GM10248 (cell line): ENCODE measurements at regions not wholly inside any gene's neighbourhood (a gene's known extent, or its start where the extent isn't known, plus 50 kb on each side); places are given as distances from the start of the nearest gene placed in this dataset.

ENCODE experiments used
- CTCF ChIA-PET: fragments of 300-600 bp; sonication (Branson Sonifier 250); formaldehyde crosslinking; extraction: SDS; loops from one replicate; lab custom pipeline; 2021; ENCODE audit warnings: antibody characterized with exemption; lab: Yijun Ruan, JAX
- POLR2A ChIA-PET: fragments of 350-650 bp; sonication (Branson Sonifier 250); formaldehyde crosslinking; extraction: SDS; loops from one replicate; lab custom pipeline; 2020; ENCODE audit warnings: antibody characterized with exemption; lab: Yijun Ruan, JAX
- DNase-seq: peaks from one replicate; pipeline ENCODE4 v3.0.0; 2012; ENCODE audit errors: extremely low spot score
- TF ChIP-seq, protein P1 (sequence below): IDR thresholded peaks from 2 replicates; pipeline ENCODE4 v1.5.1; 2012; ENCODE audit warnings: mild to moderate bottlenecking, low read depth; ENCODE audit errors: extremely low read depth, missing control alignments, control extremely low read depth

DNA sequence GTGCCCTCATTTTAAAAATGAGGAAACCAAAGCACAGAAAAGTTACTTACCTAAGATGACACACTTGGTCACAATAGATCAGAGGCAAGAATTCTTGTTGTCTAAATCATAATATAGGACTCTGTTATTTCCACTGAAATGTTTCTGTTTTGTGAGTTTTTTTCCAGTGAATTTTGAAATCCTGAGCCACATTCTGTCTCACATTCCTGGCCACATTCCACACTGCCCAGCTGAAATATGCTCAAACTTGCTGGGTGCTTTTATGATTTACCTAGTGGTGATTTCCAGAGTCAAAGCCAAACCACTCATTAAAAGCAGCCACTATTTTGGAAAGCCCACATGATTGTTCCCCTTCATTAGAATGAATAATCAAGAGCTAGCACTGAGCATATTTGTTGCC lies 82.3 kb upstream of the NPHP3 start:
- ChIA-PET POLR2A (no interaction called here), CTCF (no interaction called here)
- DNase-seq, result no peak
- TF ChIP-seq, protein P1, sequence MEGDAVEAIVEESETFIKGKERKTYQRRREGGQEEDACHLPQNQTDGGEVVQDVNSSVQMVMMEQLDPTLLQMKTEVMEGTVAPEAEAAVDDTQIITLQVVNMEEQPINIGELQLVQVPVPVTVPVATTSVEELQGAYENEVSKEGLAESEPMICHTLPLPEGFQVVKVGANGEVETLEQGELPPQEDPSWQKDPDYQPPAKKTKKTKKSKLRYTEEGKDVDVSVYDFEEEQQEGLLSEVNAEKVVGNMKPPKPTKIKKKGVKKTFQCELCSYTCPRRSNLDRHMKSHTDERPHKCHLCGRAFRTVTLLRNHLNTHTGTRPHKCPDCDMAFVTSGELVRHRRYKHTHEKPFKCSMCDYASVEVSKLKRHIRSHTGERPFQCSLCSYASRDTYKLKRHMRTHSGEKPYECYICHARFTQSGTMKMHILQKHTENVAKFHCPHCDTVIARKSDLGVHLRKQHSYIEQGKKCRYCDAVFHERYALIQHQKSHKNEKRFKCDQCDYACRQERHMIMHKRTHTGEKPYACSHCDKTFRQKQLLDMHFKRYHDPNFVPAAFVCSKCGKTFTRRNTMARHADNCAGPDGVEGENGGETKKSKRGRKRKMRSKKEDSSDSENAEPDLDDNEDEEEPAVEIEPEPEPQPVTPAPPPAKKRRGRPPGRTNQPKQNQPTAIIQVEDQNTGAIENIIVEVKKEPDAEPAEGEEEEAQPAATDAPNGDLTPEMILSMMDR, result no peak

DNA sequence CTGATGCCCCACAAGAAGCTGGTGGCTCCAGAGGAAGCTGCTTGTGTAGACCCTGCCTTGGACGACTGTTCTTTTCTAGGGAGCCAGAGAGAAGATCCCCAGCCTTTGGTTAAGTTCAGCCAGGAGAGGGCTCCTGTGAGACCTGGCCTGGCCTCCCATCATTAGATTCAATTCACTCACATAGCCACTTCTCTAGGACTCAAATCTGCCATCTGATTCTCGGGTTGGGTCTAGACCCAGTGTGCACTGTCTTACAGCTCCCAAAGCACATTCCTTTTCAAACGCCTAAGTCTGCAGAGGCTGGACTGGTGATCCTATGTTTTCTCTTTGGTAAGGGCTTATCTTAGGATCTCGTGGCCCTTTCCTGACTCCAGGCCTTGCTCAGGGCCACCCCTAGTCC lies 81.7 kb upstream of the NPHP3 start:
- CTCF ChIA-PET, result no interaction called here
- POLR2A ChIA-PET, result no interaction called here
- no peak for DNase-seq
- TF ChIP-seq, protein P1, result no peak

DNA sequence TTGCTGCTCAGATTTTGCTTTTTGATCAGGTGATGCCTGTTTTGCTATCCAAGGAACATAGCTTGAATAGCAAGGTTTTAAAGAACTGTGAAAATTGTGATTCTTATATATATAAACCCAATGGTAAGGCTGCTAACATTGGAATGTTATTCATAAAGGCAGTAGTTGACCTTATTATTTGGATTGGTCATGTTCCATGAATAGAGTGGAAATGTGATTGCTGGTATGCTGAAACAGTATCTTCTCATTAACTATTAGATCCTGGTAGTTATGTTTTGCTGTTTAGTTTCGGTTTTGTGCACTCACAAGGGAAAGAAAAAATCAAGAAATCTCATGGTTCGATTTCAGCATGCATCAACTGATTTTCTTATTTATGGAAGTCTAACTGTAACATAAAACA lies 78.7 kb upstream of the NPHP3 start:
- DNase-seq, result no peak
- TF ChIP-seq, protein P1, result no peak
- CTCF ChIA-PET, result interaction anchor here (1.1 kb wide), 1 partner anchor 10 kb away, joined by 3 read pairs; no protein-coding TSS in a partner anchor
- POLR2A ChIA-PET, result no interaction called here

DNA sequence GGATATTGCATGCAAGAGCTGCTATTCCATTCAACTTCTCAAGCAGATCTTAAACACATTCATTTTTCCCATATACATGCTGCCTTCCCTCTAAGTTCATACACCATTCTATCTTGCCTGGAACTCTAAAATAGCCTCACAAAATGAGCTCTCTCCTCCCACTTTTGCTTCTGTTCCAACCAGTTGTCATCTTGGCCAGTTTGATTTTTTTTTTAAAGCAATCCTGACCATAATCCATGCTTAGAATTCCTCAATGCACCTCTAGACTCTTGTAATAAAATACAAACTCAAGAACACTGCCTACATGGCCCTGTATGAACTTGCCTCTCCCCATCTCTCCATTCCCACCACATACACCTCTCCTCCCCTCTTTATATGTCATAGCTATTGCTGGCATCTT lies 68.6 kb upstream of the NPHP3 start:
- DNase-seq, result no peak
- POLR2A ChIA-PET, result no interaction called here
- TF ChIP-seq, protein P1, result no peak
- CTCF ChIA-PET, result interaction anchor here (2.1 kb wide), 1 partner anchor 10 kb away, joined by 6 read pairs; no protein-coding TSS in a partner anchor

DNA sequence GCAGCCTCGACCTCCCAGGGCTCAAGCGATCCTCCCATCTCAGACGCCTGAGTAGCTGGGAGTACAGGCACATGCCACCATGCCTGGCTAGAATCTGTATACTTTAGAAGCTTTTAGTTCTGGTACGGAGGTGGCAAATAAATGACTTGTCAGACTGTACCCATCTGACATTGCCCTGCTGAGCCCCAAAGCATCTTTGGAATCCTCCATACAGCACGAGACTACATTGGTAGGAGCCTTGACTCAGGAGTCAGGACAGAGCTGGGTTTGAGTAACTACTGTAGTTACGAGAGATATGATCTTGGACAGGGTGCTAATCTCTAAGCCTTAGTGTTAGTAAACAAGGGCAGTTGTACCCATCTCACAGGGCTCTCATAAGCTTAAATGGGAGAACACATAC lies 67.8 kb upstream of the NPHP3 start:
- DNase-seq, result no peak
- ChIA-PET POLR2A (no interaction called here), CTCF (interaction anchor here (2.1 kb wide), 1 partner anchor 10 kb away, joined by 6 read pairs; no protein-coding TSS in a partner anchor)
- TF ChIP-seq, protein P1, result no peak

DNA sequence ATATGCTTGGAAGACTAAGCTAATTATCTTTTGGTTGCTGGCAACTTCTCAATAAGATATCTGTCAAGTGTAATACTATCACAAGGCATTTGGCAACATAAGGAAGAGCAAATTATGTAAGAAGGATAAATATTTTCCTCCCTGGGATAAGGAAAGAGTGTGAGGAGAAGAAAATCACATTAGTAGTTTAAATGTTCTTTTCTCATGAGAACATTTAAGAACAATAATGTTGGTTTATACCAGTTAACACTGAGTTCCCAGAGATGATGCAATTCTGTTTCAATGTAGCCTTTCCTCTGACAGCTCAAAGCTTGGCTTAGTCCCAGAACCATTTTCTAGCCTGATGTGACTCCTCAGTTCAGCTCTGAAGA lies 66.1 kb upstream of the NPHP3 start:
- DNase-seq, result no peak
- TF ChIP-seq, protein P1, result no peak
- CTCF ChIA-PET, result no interaction called here
- POLR2A ChIA-PET, result no interaction called here

DNA sequence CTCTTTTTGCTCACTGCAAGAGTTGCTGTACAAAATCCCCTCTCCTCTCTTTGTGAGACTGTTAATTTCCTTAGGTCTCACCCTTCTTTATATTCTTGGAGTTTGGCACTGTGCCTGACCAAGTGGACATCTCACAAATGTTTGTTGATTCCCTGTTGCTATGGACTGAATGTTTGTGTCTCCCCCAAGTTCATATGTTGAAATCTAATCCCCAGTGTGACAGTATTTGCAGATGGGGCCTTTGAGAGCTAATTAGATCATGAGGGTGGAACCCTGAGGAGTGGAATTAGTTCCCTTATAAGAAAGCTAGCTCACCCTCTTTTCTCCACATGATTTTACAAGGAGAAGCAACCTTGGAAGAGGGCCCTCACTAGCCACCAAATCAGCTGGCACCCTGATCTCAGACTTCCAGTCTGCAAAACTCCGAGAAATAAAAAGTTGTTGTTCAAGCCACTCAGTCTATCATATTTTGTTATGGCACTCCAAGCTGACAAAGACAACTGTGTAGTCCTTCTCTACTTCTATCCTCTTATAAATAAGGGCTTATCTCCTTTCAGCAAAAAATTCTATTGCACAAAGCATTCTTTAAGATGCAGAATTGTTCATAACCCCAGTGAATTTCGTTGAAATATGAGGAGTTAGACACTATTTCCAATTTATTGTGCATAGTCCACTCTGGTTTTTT lies 65.5 kb upstream of the NPHP3 start:
- TF ChIP-seq, protein P1, result no peak
- CTCF ChIA-PET, result no interaction called here

More for the DNA sequence above, 65.5 kb upstream of the NPHP3 start:
- DNase-seq, result no peak
- POLR2A ChIA-PET, result no interaction called here
